Ishikawa (cell line): ENCODE measurements at regions not wholly inside any gene's neighbourhood (a gene's known extent, or its start where the extent isn't known, plus 50 kb on each side); places are given as distances from the start of the nearest gene placed in this dataset.

Experiments
- CEBPB ChIP-seq: IDR thresholded peaks from 2 replicates; pipeline ENCODE4 v1.6.1; 2012
- CREB1 ChIP-seq: IDR thresholded peaks from 2 replicates; pipeline ENCODE4 v1.6.1; 2012; ENCODE audit warnings: low read depth
- EGR1 ChIP-seq: IDR thresholded peaks from 2 replicates; pipeline ENCODE4 v1.6.1; 2012
- EP300 ChIP-seq: IDR thresholded peaks from 2 replicates; pipeline ENCODE4 v1.6.1; 2012; ENCODE audit warnings: borderline replicate concordance
- FOXM1 ChIP-seq: IDR thresholded peaks from 2 replicates; pipeline ENCODE4 v1.6.1; 2012; ENCODE audit warnings: low read depth, borderline replicate concordance
- MAX ChIP-seq: IDR thresholded peaks from 2 replicates; pipeline ENCODE4 v1.6.1; 2012
- NFIC ChIP-seq: IDR thresholded peaks from 2 replicates; pipeline ENCODE4 v1.6.1; 2012
- RAD21 ChIP-seq: IDR thresholded peaks from 2 replicates; pipeline ENCODE4 v1.6.1; 2012; ENCODE audit warnings: low read depth
- TAF1 ChIP-seq: IDR thresholded peaks from 2 replicates; pipeline ENCODE4 v1.6.1; 2012; ENCODE audit warnings: low read depth, mild to moderate bottlenecking
- TCF12 ChIP-seq: IDR thresholded peaks from 2 replicates; pipeline ENCODE4 v1.6.1; 2012; ENCODE audit warnings: low read depth
- TEAD4 ChIP-seq: IDR thresholded peaks from 2 replicates; pipeline ENCODE4 v1.6.1; 2012
- USF1 ChIP-seq: IDR thresholded peaks from 2 replicates; pipeline ENCODE4 v1.6.1; 2012
- YY1 ChIP-seq: IDR thresholded peaks from 2 replicates; pipeline ENCODE4 v1.6.1; 2012; ENCODE audit warnings: low read depth
- ZBTB7A ChIP-seq: IDR thresholded peaks from 2 replicates; pipeline ENCODE4 v1.6.1; 2012; ENCODE audit warnings: low read depth
- TF ChIP-seq, protein P1 (sequence below): IDR thresholded peaks from 2 replicates; pipeline ENCODE4 v1.6.1; 2012; ENCODE audit warnings: low read depth, mild to moderate bottlenecking

- TF ChIP-seq USF1 (no peak), FOXM1 (no peak)
Measured at GRCh38 chr4:14802596-14802995, 199.7 kb upstream of the CPEB2 start.

GRCh38 chr4:14807856-14808255, 194.4 kb upstream of the CPEB2 start:
- TF ChIP-seq, protein P1, sequence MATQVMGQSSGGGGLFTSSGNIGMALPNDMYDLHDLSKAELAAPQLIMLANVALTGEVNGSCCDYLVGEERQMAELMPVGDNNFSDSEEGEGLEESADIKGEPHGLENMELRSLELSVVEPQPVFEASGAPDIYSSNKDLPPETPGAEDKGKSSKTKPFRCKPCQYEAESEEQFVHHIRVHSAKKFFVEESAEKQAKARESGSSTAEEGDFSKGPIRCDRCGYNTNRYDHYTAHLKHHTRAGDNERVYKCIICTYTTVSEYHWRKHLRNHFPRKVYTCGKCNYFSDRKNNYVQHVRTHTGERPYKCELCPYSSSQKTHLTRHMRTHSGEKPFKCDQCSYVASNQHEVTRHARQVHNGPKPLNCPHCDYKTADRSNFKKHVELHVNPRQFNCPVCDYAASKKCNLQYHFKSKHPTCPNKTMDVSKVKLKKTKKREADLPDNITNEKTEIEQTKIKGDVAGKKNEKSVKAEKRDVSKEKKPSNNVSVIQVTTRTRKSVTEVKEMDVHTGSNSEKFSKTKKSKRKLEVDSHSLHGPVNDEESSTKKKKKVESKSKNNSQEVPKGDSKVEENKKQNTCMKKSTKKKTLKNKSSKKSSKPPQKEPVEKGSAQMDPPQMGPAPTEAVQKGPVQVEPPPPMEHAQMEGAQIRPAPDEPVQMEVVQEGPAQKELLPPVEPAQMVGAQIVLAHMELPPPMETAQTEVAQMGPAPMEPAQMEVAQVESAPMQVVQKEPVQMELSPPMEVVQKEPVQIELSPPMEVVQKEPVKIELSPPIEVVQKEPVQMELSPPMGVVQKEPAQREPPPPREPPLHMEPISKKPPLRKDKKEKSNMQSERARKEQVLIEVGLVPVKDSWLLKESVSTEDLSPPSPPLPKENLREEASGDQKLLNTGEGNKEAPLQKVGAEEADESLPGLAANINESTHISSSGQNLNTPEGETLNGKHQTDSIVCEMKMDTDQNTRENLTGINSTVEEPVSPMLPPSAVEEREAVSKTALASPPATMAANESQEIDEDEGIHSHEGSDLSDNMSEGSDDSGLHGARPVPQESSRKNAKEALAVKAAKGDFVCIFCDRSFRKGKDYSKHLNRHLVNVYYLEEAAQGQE = no peak

GRCh38 chr4:14809203-14809602, 193.1 kb upstream of the CPEB2 start:
- TF ChIP-seq YY1 = no peak
- TF ChIP-seq MAX = no peak
- TF ChIP-seq RAD21 = no peak
- TF ChIP-seq TEAD4 = no peak
- no peak for TF ChIP-seq CREB1
- no peak for TF ChIP-seq EGR1
- no peak for TF ChIP-seq CEBPB
- no peak for TF ChIP-seq NFIC
- no peak for TF ChIP-seq TAF1
- TF ChIP-seq FOXM1 = no peak
- no peak for TF ChIP-seq EP300
- TF ChIP-seq, protein P1 = no peak
- no peak for TF ChIP-seq USF1
- no peak for TF ChIP-seq ZBTB7A
- no peak for TF ChIP-seq TCF12

- TF ChIP-seq FOXM1 (no peak), USF1 (no peak), TAF1 (no peak), CEBPB (no peak), MAX (no peak), TEAD4 (no peak), YY1 (no peak), ZBTB7A (no peak), RAD21 (no peak), TCF12 (no peak), EP300 (no peak), EGR1 (no peak), NFIC (no peak), CREB1 (no peak)
- TF ChIP-seq, protein P1 = no peak
Measured at GRCh38 chr4:14810121-14810520, 192.2 kb upstream of the CPEB2 start.

DNA sequence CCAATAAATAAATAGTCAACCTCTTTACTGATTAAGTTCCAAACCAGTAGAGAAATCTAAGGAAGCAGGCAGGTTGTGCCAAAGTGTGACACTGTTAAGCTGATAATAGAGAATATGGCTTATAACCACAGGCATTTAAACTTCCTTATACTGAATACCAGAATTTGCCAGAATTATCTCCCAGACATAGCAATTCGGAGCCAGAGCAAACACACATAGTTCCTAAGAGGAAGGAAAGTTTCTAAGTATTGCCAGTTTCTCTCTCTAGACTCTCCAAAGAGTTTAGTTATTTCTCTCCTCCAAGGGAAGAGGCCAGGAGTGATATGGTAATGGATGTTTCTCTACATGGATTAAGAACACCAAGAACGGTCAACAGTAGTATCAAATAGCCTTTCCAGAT, 191.7 kb upstream of the CPEB2 start:
- TF ChIP-seq RAD21 (no peak), TAF1 (no peak), TEAD4 (no peak), USF1 (no peak), YY1 (no peak), MAX (no peak), EP300 (no peak), CEBPB (no peak), NFIC (no peak), FOXM1 (no peak), EGR1 (no peak), ZBTB7A (no peak), TCF12 (no peak), CREB1 (no peak)
- TF ChIP-seq, protein P1 = no peak
